ENCODE measurements at regions not wholly inside any gene's neighbourhood (a gene's known extent, or its start where the extent isn't known, plus 50 kb on each side); places are given as distances from the start of the nearest gene placed in this dataset.
A peak's percentile ranks its signal among the peaks of the same experiment; 100 is the strongest.

DNA sequence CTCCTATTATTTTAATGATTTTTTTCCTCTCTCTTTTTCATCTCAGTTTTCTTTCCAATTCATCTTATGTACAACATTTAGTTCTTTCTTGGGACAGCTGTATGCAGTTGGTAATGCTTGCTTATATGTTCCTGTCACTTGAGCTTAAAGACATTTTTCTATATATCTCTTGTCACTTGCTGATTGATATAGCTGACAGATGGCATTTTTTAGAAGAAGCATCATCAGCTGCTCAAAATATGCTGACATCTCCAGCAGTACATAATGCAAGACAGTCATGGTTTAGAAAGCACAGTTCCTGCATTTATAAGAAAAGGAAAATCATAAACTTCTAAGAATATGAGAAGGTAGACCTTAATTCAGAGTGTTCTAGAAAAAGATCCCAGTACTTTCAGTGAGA, 56.5 kb downstream of the DCAF8L1 start:
- no peak for DNase-seq

DNA sequence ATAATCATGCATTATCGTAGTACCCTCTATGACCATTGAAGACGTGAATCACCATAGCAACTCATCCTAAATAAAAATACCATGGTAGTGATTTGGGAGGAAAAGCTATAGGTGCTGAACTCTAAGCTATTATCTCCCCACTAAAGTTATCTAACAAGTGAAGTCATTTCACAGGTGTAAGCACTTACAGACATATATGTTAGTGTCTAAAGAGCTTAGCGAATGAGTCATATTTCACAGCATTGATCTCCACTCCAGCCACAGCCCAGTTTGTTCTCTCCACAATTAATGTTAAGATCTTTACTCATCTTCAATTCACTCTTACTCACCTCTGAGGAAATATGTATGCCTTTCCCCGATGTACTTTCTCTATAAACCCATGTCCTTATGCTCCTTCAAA, 57.0 kb downstream of the DCAF8L1 start:
- no peak for DNase-seq

GRCh38 chrX:27918799-27919198, 62.5 kb downstream of the DCAF8L1 start:
- peak; percentile 27 for DNase-seq

DNA sequence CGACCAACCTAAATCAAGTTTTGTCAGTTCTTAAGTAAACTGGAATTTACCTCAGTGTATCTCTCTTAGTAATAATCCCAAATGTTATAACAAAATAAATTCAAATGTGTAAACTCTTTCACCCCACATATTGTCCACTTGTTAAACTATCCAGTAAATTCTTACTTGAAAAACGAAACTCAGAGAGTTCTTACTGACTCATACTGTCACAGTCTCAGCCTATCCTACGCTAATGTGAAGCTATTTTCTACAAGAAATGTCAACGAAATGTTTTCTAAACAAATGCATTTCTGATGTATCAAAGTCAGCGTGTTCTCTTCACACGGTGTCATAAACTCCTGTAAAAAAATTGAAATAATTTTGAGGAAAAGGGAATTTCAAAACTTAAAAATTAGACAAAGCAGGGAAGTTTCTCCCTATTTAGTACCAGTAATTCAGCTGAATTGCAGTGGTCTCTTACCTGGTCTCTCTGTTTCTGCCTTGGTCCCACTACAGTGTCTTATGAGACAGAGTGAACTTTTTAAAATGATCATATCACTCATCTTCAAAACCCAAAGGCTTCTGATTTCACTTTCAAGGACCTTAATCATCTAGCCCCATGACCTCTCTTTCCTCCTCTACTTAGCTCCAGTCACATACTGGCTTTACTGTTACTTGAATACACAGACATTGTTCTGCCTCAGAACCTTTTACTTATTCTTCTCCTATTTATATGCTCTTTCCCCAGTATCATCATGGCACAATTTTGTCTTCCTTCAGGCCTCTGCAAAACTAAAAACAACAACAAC, 63.3 kb downstream of the DCAF8L1 start:
- DNase-seq = no peak

GRCh38 chrX:27915617-27916016, 65.6 kb downstream of the DCAF8L1 start:
- no peak for DNase-seq

DNA sequence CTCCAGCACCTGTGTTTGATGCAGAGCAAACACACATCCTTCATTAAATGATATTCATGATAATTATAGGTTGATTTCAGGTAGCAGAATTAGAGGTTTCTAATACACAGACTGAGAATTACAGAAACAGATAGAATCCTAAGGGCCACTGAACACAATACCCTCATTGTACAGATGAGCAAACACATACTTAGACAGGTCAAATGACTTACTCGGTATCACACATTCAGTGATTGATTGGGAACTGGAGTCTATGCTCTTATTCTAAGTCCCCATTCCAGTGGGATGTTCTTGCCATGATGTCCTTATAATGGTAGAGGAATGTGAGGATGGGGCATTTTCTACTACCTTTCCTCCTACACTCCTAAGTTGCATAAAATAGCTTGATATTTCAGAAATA, 70.8 kb downstream of the DCAF8L1 start:
- DNase-seq = no peak

GRCh38 chrX:27903960-27904359, 77.3 kb downstream of the DCAF8L1 start:
- DNase-seq = no peak

GRCh38 chrX:27893871-27894270, 86.1 kb downstream of the MAGEB10 start:
- DNase-seq = no peak

DNA sequence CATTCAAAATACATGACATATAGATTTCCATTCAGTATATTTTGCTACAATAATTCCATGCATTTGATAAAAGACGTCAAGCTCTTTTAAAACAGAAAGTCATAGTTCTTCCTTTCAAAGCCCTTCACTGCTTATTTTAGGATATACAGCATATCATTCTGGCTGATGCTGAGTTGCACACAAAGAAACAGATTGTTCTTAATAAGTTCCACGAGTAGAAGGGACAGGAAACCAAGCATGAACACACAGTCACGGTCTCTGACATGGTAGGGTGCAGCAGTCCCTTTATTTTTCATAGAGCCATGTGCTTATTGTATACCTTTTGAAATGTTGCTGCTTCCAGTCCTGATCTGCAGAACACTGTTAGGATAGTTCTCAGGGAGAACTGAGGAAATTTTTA, 85.4 kb downstream of the MAGEB10 start:
- peak; percentile 53 for DNase-seq

- no peak for DNase-seq
Observed at GRCh38 chrX:27890611-27891010, 82.8 kb downstream of the MAGEB10 start.

DNA sequence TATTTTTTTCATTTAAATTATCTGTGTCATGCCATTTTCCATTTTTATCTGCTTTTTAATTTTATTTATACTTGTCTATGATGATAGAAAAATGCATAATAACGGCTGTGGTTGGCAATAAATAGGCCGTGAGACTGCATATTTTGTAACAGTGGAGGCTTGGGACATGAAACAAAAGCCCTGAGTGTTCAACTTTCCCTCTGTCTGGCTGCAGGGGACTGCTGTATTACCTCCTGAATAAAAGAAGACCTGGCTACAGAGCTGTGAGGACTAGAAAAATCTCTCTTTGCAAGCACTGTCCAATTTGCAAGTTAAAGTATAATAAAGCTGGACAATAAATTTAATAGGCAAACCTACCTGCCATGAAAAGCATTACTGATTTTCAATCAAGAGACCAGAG, 82.1 kb downstream of the MAGEB10 start:
- DNase-seq = peak; percentile 56

- peak; percentile 93 for DNase-seq
Observed at GRCh38 chrX:27884654-27885053, 76.9 kb downstream of the MAGEB10 start.

GRCh38 chrX:27883468-27884092, 75.8 kb downstream of the MAGEB10 start:
- DNase-seq = peak; percentile 33

- no peak for DNase-seq
Observed at GRCh38 chrX:27882695-27883094, 74.9 kb downstream of the MAGEB10 start.

DNA sequence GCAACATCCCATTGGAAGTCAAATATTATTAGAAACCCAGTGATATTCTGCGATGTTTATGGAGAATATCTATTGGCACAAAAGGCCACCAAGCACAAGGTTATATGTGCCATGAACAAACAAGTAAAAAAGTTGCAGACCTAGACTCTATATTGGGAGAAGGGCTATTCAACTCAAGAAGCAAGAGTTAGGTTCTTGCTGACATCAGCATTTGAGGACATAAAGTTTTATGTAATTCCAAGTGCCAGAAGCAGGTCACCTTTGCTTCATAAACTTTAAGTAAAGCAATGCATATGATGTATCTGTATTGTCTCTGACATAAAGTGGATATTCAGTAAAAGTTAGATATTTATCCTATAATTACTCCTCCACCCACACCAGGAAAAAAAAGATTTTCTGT, 71.1 kb downstream of the MAGEB10 start:
- DNase-seq = no peak

All from NCI-H526 treated with DMSO at 0.1 percent for 48 hours (cell line).